Activated naive CD4-positive, alpha-beta T cell treated with anti-CD3 and anti-CD28 coated beads, Interleukin-2, amount 50 U/mL, for 24 hours (primary cell): ENCODE measurements at regions not wholly inside any gene's neighbourhood (a gene's known extent, or its start where the extent isn't known, plus 50 kb on each side); places are given as distances from the start of the nearest gene placed in this dataset.

Experiments used
- H3K27ac Mint-ChIP-seq: one replicate; pipeline ENCODE4 v1.8.0; 2021; ENCODE audit warnings: mild to moderate bottlenecking, mixed read lengths
- H3K27me3 Mint-ChIP-seq: one replicate; pipeline ENCODE4 v1.8.0; 2021; ENCODE audit warnings: mixed read lengths
- H3K36me3 Mint-ChIP-seq: one replicate; pipeline ENCODE4 v1.8.0; 2021; ENCODE audit warnings: mixed read lengths
- H3K4me1 Mint-ChIP-seq: one replicate; pipeline ENCODE4 v1.8.0; 2021; ENCODE audit warnings: mixed read lengths
- H3K4me3 Mint-ChIP-seq: one replicate; pipeline ENCODE4 v1.8.0; 2021; ENCODE audit warnings: mild to moderate bottlenecking, mixed read lengths
- H3K9me3 Mint-ChIP-seq: one replicate; pipeline ENCODE4 v1.8.0; 2021; ENCODE audit warnings: mixed read lengths

- Mint-ChIP-seq H3K9me3 (peaks cover 4% of the 10 kb centered on the region), H3K27me3 (no peaks in the 10 kb centered on the region), H3K4me3 (no peak overlapping the region), H3K36me3 (no peaks in the 10 kb centered on the region), H3K4me1 (no peaks in the 10 kb centered on the region), H3K27ac (no peak overlapping the region)
These were observed 356.2 kb downstream of the KCNJ3 start for GRCh38 chr2:155054712-155055111.

- H3K4me1 Mint-ChIP-seq = no peaks in the 10 kb centered on the region
- H3K9me3 Mint-ChIP-seq = no peaks in the 10 kb centered on the region
- H3K27ac Mint-ChIP-seq = no peak overlapping the region
- H3K36me3 Mint-ChIP-seq = no peaks in the 10 kb centered on the region
- H3K27me3 Mint-ChIP-seq = no peaks in the 10 kb centered on the region
- H3K4me3 Mint-ChIP-seq = no peak overlapping the region
These were observed 344.6 kb downstream of the KCNJ3 start for GRCh38 chr2:155043097-155043496.

GRCh38 chr2:155035308-155035707 lies 336.8 kb downstream of the KCNJ3 start:
- Mint-ChIP-seq H3K4me1 (no peaks in the 10 kb centered on the region), H3K9me3 (peaks cover 6% of the 10 kb centered on the region), H3K4me3 (no peak overlapping the region), H3K36me3 (no peaks in the 10 kb centered on the region), H3K27me3 (no peaks in the 10 kb centered on the region), H3K27ac (no peak overlapping the region)

GRCh38 chr2:155033652-155034051 lies 335.2 kb downstream of the KCNJ3 start:
- no peaks in the 10 kb centered on the region for H3K4me1 Mint-ChIP-seq
- H3K9me3 Mint-ChIP-seq = peaks cover 6% of the 10 kb centered on the region
- H3K27ac Mint-ChIP-seq = no peak overlapping the region
- no peaks in the 10 kb centered on the region for H3K36me3 Mint-ChIP-seq
- no peak overlapping the region for H3K4me3 Mint-ChIP-seq
- no peaks in the 10 kb centered on the region for H3K27me3 Mint-ChIP-seq

GRCh38 chr2:155030296-155030695 lies 331.8 kb downstream of the KCNJ3 start:
- Mint-ChIP-seq H3K9me3 (peaks cover 6% of the 10 kb centered on the region), H3K4me1 (no peaks in the 10 kb centered on the region), H3K36me3 (no peaks in the 10 kb centered on the region), H3K27me3 (no peaks in the 10 kb centered on the region), H3K27ac (no peak overlapping the region), H3K4me3 (no peak overlapping the region)

- Mint-ChIP-seq H3K4me3 (no peak overlapping the region), H3K9me3 (no peaks in the 10 kb centered on the region), H3K27ac (no peak overlapping the region), H3K27me3 (no peaks in the 10 kb centered on the region), H3K4me1 (no peaks in the 10 kb centered on the region), H3K36me3 (no peaks in the 10 kb centered on the region)
These were observed 328.2 kb downstream of the KCNJ3 start for GRCh38 chr2:155026651-155027174.

GRCh38 chr2:155023674-155024073 lies 325.2 kb downstream of the KCNJ3 start:
- Mint-ChIP-seq H3K9me3 (no peaks in the 10 kb centered on the region), H3K27me3 (no peaks in the 10 kb centered on the region), H3K4me3 (no peak overlapping the region), H3K36me3 (no peaks in the 10 kb centered on the region), H3K4me1 (no peaks in the 10 kb centered on the region), H3K27ac (no peak overlapping the region)

GRCh38 chr2:155022531-155022930 lies 324.0 kb downstream of the KCNJ3 start:
- H3K4me1 Mint-ChIP-seq = no peaks in the 10 kb centered on the region
- no peak overlapping the region for H3K27ac Mint-ChIP-seq
- no peaks in the 10 kb centered on the region for H3K27me3 Mint-ChIP-seq
- H3K9me3 Mint-ChIP-seq = no peaks in the 10 kb centered on the region
- no peak overlapping the region for H3K4me3 Mint-ChIP-seq
- H3K36me3 Mint-ChIP-seq = no peaks in the 10 kb centered on the region

GRCh38 chr2:155021618-155022017 lies 323.1 kb downstream of the KCNJ3 start:
- H3K9me3 Mint-ChIP-seq = no peaks in the 10 kb centered on the region
- no peaks in the 10 kb centered on the region for H3K27me3 Mint-ChIP-seq
- H3K4me1 Mint-ChIP-seq = no peaks in the 10 kb centered on the region

GRCh38 chr2:155020246-155020645 lies 321.8 kb downstream of the KCNJ3 start:
- Mint-ChIP-seq H3K27me3 (no peaks in the 10 kb centered on the region), H3K9me3 (no peaks in the 10 kb centered on the region), H3K4me1 (no peaks in the 10 kb centered on the region), H3K4me3 (no peak overlapping the region), H3K36me3 (no peaks in the 10 kb centered on the region), H3K27ac (no peak overlapping the region)

More at GRCh38 chr2:155021618-155022017, 323.1 kb downstream of the KCNJ3 start:
- Mint-ChIP-seq H3K4me3 (no peak overlapping the region), H3K27ac (no peak overlapping the region), H3K36me3 (no peaks in the 10 kb centered on the region)

- Mint-ChIP-seq H3K4me3 (no peak overlapping the region), H3K27me3 (no peaks in the 10 kb centered on the region), H3K36me3 (no peaks in the 10 kb centered on the region), H3K4me1 (no peaks in the 10 kb centered on the region), H3K9me3 (peaks cover 21% of the 10 kb centered on the region), H3K27ac (no peak overlapping the region)
These were observed 312.4 kb downstream of the KCNJ3 start for GRCh38 chr2:155010925-155011324.

GRCh38 chr2:154995361-154995760 lies 296.9 kb downstream of the KCNJ3 start:
- H3K9me3 Mint-ChIP-seq = no peaks in the 10 kb centered on the region
- H3K36me3 Mint-ChIP-seq = no peaks in the 10 kb centered on the region
- no peaks in the 10 kb centered on the region for H3K27me3 Mint-ChIP-seq
- H3K27ac Mint-ChIP-seq = no peak overlapping the region
- no peak overlapping the region for H3K4me3 Mint-ChIP-seq
- no peaks in the 10 kb centered on the region for H3K4me1 Mint-ChIP-seq

GRCh38 chr2:154992826-154993225 lies 294.3 kb downstream of the KCNJ3 start:
- peaks cover 4% of the 10 kb centered on the region for H3K9me3 Mint-ChIP-seq
- H3K27ac Mint-ChIP-seq = no peak overlapping the region
- no peaks in the 10 kb centered on the region for H3K36me3 Mint-ChIP-seq
- no peaks in the 10 kb centered on the region for H3K27me3 Mint-ChIP-seq
- no peaks in the 10 kb centered on the region for H3K4me1 Mint-ChIP-seq
- H3K4me3 Mint-ChIP-seq = no peak overlapping the region

GRCh38 chr2:154978710-154979109 lies 280.2 kb downstream of the KCNJ3 start:
- Mint-ChIP-seq H3K36me3 (no peaks in the 10 kb centered on the region), H3K4me3 (no peak overlapping the region), H3K9me3 (peaks cover 7% of the 10 kb centered on the region), H3K27ac (no peak overlapping the region), H3K4me1 (no peaks in the 10 kb centered on the region), H3K27me3 (no peaks in the 10 kb centered on the region)

GRCh38 chr2:154978244-154978643 lies 279.7 kb downstream of the KCNJ3 start:
- Mint-ChIP-seq H3K4me3 (no peak overlapping the region), H3K9me3 (peaks cover 7% of the 10 kb centered on the region), H3K27ac (no peak overlapping the region), H3K27me3 (no peaks in the 10 kb centered on the region), H3K4me1 (no peaks in the 10 kb centered on the region), H3K36me3 (no peaks in the 10 kb centered on the region)

- H3K9me3 Mint-ChIP-seq = no peaks in the 10 kb centered on the region
- no peaks in the 10 kb centered on the region for H3K4me1 Mint-ChIP-seq
- no peaks in the 10 kb centered on the region for H3K36me3 Mint-ChIP-seq
- no peak overlapping the region for H3K27ac Mint-ChIP-seq
- no peaks in the 10 kb centered on the region for H3K27me3 Mint-ChIP-seq
- H3K4me3 Mint-ChIP-seq = no peak overlapping the region
These were observed 275.5 kb downstream of the KCNJ3 start for GRCh38 chr2:154974041-154974440.

GRCh38 chr2:154963511-154963910 lies 265.0 kb downstream of the KCNJ3 start:
- Mint-ChIP-seq H3K9me3 (peaks cover 3% of the 10 kb centered on the region), H3K36me3 (no peaks in the 10 kb centered on the region)

More at GRCh38 chr2:154963511-154963910, 265.0 kb downstream of the KCNJ3 start:
- no peaks in the 10 kb centered on the region for H3K27me3 Mint-ChIP-seq
- no peak overlapping the region for H3K27ac Mint-ChIP-seq
- no peaks in the 10 kb centered on the region for H3K4me1 Mint-ChIP-seq
- no peak overlapping the region for H3K4me3 Mint-ChIP-seq
